OCI-LY1 (cell line): ENCODE measurements at regions not wholly inside any gene's neighbourhood (a gene's known extent, or its start where the extent isn't known, plus 50 kb on each side); places are given as distances from the start of the nearest gene placed in this dataset.

Experiments used
- H2AFZ ChIP-seq: fragments of 200-600 bp; sonication (generic), shearing (Covaris generic); 2 replicates; pipeline ENCODE4 v1.6.0; 2014; ENCODE audit warnings: antibody characterized with exemption, mild to moderate bottlenecking, low read length
- H3F3A ChIP-seq: fragments of 200-600 bp; sonication (generic), shearing (Covaris generic); 2 replicates; pipeline ENCODE4 v1.6.0; 2014; ENCODE audit warnings: mild to moderate bottlenecking, antibody characterized with exemption, low read length, moderate library complexity; ENCODE audit not compliant: insufficient read depth
- H3K27ac ChIP-seq: fragments of 200-600 bp; sonication (generic); 2 replicates; pipeline ENCODE4 v1.5.1; 2014; ENCODE audit warnings: low read length, mixed run types, mild to moderate bottlenecking, low read depth; ENCODE audit not compliant: poor library complexity, severe bottlenecking
- H3K27me3 ChIP-seq: fragments of 200-600 bp; sonication (generic); 2 replicates; pipeline ENCODE4 v1.6.0; 2014; ENCODE audit warnings: antibody characterized with exemption, mild to moderate bottlenecking, low read length, moderate library complexity; ENCODE audit not compliant: insufficient read depth
- H3K36me3 ChIP-seq: fragments of 200-600 bp; sonication (generic); 2 replicates; pipeline ENCODE4 v1.6.1; 2014; ENCODE audit warnings: mild to moderate bottlenecking, antibody characterized with exemption, low read length, moderate library complexity, mixed read lengths; ENCODE audit not compliant: insufficient read depth
- H3K4me1 ChIP-seq: fragments of 200-600 bp; sonication (generic); 2 replicates; pipeline ENCODE4 v1.5.1; 2014; ENCODE audit warnings: mild to moderate bottlenecking, low read length, moderate library complexity; ENCODE audit not compliant: insufficient read depth, severe bottlenecking
- H3K4me2 ChIP-seq: fragments of 200-600 bp; sonication (generic), shearing (Covaris generic); 2 replicates; pipeline ENCODE4 v1.6.1; 2014; ENCODE audit warnings: low read length
- H3K4me3 ChIP-seq: fragments of 200-600 bp; sonication (generic); 2 replicates; pipeline ENCODE4 v1.5.1; 2014; ENCODE audit warnings: low read length, low read depth, mild to moderate bottlenecking, mixed read lengths; ENCODE audit not compliant: poor library complexity, severe bottlenecking
- H3K79me2 ChIP-seq: fragments of 200-600 bp; shearing (Covaris generic); 2 replicates; pipeline ENCODE4 v1.6.1; 2016; ENCODE audit warnings: mixed run types, low read length, mixed read lengths; ENCODE audit not compliant: insufficient read depth
- H3K9ac ChIP-seq: fragments of 200-600 bp; sonication (generic), shearing (Covaris generic); 2 replicates; pipeline ENCODE4 v1.6.1; 2014; ENCODE audit warnings: mild to moderate bottlenecking, low read length, mixed read lengths
- H3K9me2 ChIP-seq: fragments of 200-600 bp; sonication (generic), shearing (Covaris generic); 2 replicates; pipeline ENCODE4 v1.6.1; 2014; ENCODE audit warnings: low read depth, mild to moderate bottlenecking, low read length, mixed read lengths
- H3K9me3 ChIP-seq: fragments of 200-600 bp; shearing (Covaris generic); 2 replicates; pipeline ENCODE4 v1.6.1; 2014; ENCODE audit warnings: low read length, mixed read lengths
- H4K20me1 ChIP-seq: fragments of 200-600 bp; sonication (generic), shearing (Covaris generic); 2 replicates; pipeline ENCODE4 v1.6.0; 2016; ENCODE audit warnings: mild to moderate bottlenecking, low read length; ENCODE audit not compliant: insufficient read depth
- CTCF ChIP-seq: fragments of 200-600 bp; sonication (generic), shearing (Covaris generic); IDR thresholded peaks from 2 replicates; pipeline ENCODE4 v1.5.1; 2017; ENCODE audit warnings: mild to moderate bottlenecking, antibody characterized with exemption, low read length, moderate library complexity, mixed read lengths
- EZH2 ChIP-seq: fragments of 200-600 bp; sonication (generic), shearing (Covaris generic); IDR thresholded peaks from 2 replicates; pipeline ENCODE4 v1.8.0; 2017; ENCODE audit warnings: borderline replicate concordance, mixed run types, mild to moderate bottlenecking, antibody characterized with exemption, low read length, moderate library complexity, mixed read lengths

DNA sequence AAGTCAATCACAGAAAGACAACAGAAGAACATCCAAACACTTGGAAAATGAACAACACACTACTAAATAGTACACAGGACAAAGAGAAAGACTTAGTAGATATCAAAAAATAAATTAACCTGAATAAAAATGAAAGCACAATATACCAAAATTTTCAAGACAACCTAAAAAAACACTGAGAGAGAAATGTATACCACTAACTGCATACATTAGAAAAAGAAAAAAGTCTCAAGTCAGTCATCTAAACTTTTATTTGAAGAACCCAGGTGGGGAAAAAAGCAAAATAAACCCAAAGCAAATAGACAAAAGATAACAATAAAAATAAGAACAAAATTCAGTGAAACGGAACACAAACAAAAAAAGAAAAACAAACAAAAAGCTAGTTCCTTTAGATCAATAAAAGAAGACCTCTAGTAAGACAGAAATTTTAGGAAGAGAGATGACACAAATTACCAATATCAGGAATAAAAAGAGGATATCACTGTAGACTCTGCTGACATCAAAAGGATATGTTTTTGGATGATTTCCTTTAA lies 172.8 kb downstream of the TRIM27 start:
- Histone ChIP-seq H3K4me2 (no peak overlapping the region), H3K36me3 (no peaks in the 10 kb centered on the region; the same call in 1 of the 2 replicates), H3K4me1 (no peaks in the 10 kb centered on the region), H3K9me3 (no peaks in the 10 kb centered on the region; the same call in 1 of the 2 replicates), H3K79me2 (no peaks in the 10 kb centered on the region), H3K27me3 (no peaks in the 10 kb centered on the region), H3F3A (no peaks in the 10 kb centered on the region), H3K9ac (no peak overlapping the region), H3K4me3 (no peak overlapping the region), H2AFZ (no peak overlapping the region), H3K9me2 (no peaks in the 10 kb centered on the region), H3K27ac (no peak overlapping the region), H4K20me1 (no peaks in the 10 kb centered on the region)
- TF ChIP-seq CTCF (no peak), EZH2 (no peak)

DNA sequence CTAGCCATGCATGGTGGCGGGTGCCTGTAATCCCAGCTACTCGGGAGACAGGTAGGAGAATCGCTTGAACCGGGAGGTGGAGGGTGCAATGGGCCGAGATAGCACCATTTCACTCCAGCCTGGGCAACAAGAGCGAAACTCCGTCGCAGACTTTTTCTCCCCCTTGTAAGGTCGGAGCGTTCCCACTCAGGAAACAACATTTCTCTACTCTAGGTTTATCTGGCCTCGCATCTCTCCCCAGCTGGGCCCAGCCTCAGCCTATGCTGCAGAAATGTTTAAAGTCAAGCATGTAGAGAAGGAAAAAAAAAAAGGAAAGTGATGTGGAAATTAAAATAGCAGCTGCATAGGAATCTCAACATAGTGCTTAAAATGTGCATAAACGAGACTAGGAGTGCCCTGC lies 172.3 kb downstream of the TRIM27 start:
- Histone ChIP-seq H4K20me1 (no peaks in the 10 kb centered on the region), H2AFZ (no peak overlapping the region), H3K4me1 (no peaks in the 10 kb centered on the region), H3K36me3 (no peaks in the 10 kb centered on the region; the same call in 1 of the 2 replicates), H3K79me2 (no peaks in the 10 kb centered on the region), H3K9me2 (no peaks in the 10 kb centered on the region), H3K4me3 (no peak overlapping the region), H3F3A (no peaks in the 10 kb centered on the region), H3K9ac (no peak overlapping the region), H3K27ac (no peak overlapping the region), H3K9me3 (no peaks in the 10 kb centered on the region; the same call in 1 of the 2 replicates), H3K27me3 (no peaks in the 10 kb centered on the region), H3K4me2 (no peak overlapping the region)
- TF ChIP-seq EZH2: no peak
- no peak for TF ChIP-seq CTCF

- H3K9ac ChIP-seq: no peak overlapping the region
- no peak overlapping the region for H3K27ac ChIP-seq
- H3K4me3 ChIP-seq: no peak overlapping the region
- H2AFZ ChIP-seq: no peak overlapping the region
- no peaks in the 10 kb centered on the region; the same call in 1 of the 2 replicates for H3K36me3 ChIP-seq
- no peak overlapping the region for H3K4me2 ChIP-seq
- no peaks in the 10 kb centered on the region; the same call in 1 of the 2 replicates for H3K9me3 ChIP-seq
- TF ChIP-seq CTCF (no peak), EZH2 (no peak)
- H3K79me2 ChIP-seq: no peaks in the 10 kb centered on the region
- H3K27me3 ChIP-seq: no peaks in the 10 kb centered on the region
- H3K4me1 ChIP-seq: no peaks in the 10 kb centered on the region
- H3K9me2 ChIP-seq: no peaks in the 10 kb centered on the region
- no peaks in the 10 kb centered on the region for H4K20me1 ChIP-seq
- H3F3A ChIP-seq: no peaks in the 10 kb centered on the region
These were observed 171.8 kb downstream of the TRIM27 start for GRCh38 chr6:28751963-28752350.
